Peyer's patch (tissue), 4 donors: ENCODE measurements at regions not wholly inside any gene's neighbourhood (a gene's known extent, or its start where the extent isn't known, plus 50 kb on each side); places are given as distances from the start of the nearest gene placed in this dataset.
"Not testable (repeated sequence)": the region's sequence is repeated elsewhere in the genome, so short reads cannot be mapped to it uniquely, and the experiment has no call there.

Experiments
- DNase-seq, 3 donors: peaks; one replicate each; pipeline ENCODE4 v3.0.0-alpha.2; 2017 to 2019
- H3K27ac ChIP-seq, 4 donors: fragments of 200-600 bp; sonication (generic); one replicate each; pipeline ENCODE4 v1.5.1; 2016 to 2019
- H3K27me3 ChIP-seq, 2 donors: fragments of 200-600 bp; sonication (generic); one replicate each; pipeline ENCODE4 v1.5.1; 2019
- H3K36me3 ChIP-seq, 3 donors: fragments of 200-600 bp; sonication (generic); one replicate each; pipeline ENCODE4 v1.5.1; 2016 to 2019
- H3K4me1 ChIP-seq, 4 donors: fragments of 200-600 bp; sonication (generic); one replicate each; pipeline ENCODE4 v1.5.1; 2016 to 2019
- H3K4me3 ChIP-seq, 4 donors: fragments of 200-600 bp; sonication (generic); 1 replicate in 3 of 4; 2 replicates in 1 of 4; pipeline ENCODE4 v1.5.1; 2016 to 2019; ENCODE audit warnings: mild to moderate bottlenecking in 1 of 4
- H3K9me3 ChIP-seq, 4 donors: fragments of 200-600 bp; sonication (generic); one replicate each; pipeline ENCODE4 v1.5.1; 2016 to 2019; ENCODE audit warnings: mild to moderate bottlenecking in 1 of 4
- CTCF ChIP-seq, 6 experiments: fragments of 450-650 bp in 4 of 6; fragments of 200-600 bp in 2 of 6; sonication (generic) in 1 of 6; IDR thresholded peaks; one replicate each; pipeline ENCODE4 v1.5.1; 2017 to 2019; ENCODE audit warnings: antibody characterized with exemption in 6 of 6, mild to moderate bottlenecking in 3 of 6, moderate library complexity in 1 of 6
- POLR2A ChIP-seq, 2 donors: fragments of 450-650 bp; IDR thresholded peaks; one replicate each; pipeline ENCODE4 v1.5.1; 2017; ENCODE audit warnings: antibody characterized with exemption in 2 of 2, mild to moderate bottlenecking in 2 of 2, moderate library complexity in 2 of 2

GRCh38 chr17:73855720-73856333, 211.6 kb upstream of the SDK2 start:
- H3K36me3 ChIP-seq = no peaks in the 10 kb centered on the region
- no peak overlapping the region for H3K27ac ChIP-seq
- TF ChIP-seq POLR2A (IDR thresholded peaks at IDR 0.05) (no peak), CTCF (IDR thresholded peaks at IDR 0.05) (no peak)
- no peaks in the 10 kb centered on the region for H3K27me3 ChIP-seq
- DNase-seq = no peak
- H3K9me3 ChIP-seq = peaks cover 0 to 4% (median 0%) of the 10 kb centered on the region in 4 donors
- no peaks in the 10 kb centered on the region for H3K4me1 ChIP-seq
- no peak overlapping the region for H3K4me3 ChIP-seq

- H3K36me3 ChIP-seq = no peaks in the 10 kb centered on the region
- TF ChIP-seq CTCF (IDR thresholded peaks at IDR 0.05) (no peak), POLR2A (IDR thresholded peaks at IDR 0.05) (no peak)
- H3K9me3 ChIP-seq = peaks cover 0 to 4% (median 0%) of the 10 kb centered on the region in 4 donors
- no peak for DNase-seq
- H3K4me3 ChIP-seq = no peak overlapping the region
- no peaks in the 10 kb centered on the region for H3K4me1 ChIP-seq
- H3K27ac ChIP-seq = no peak overlapping the region
- H3K27me3 ChIP-seq = no peaks in the 10 kb centered on the region
These were observed 212.3 kb upstream of the SDK2 start for GRCh38 chr17:73856556-73856955.

GRCh38 chr17:73859439-73860008, 215.3 kb upstream of the SDK2 start:
- not testable (repeated sequence) for DNase-seq, H3K4me3 ChIP-seq, H3K27me3 ChIP-seq, H3K27ac ChIP-seq, H3K36me3 ChIP-seq, H3K9me3 ChIP-seq, H3K4me1 ChIP-seq

- Histone ChIP-seq H3K4me1 (no peaks in the 10 kb centered on the region), H3K9me3 (no peaks in the 10 kb centered on the region), H3K27me3 (no peaks in the 10 kb centered on the region), H3K4me3 (no peak overlapping the region), H3K36me3 (no peaks in the 10 kb centered on the region), H3K27ac (no peak overlapping the region)
- TF ChIP-seq POLR2A (IDR thresholded peaks at IDR 0.05) (no peak), CTCF (IDR thresholded peaks at IDR 0.05) (no peak)
- no peak for DNase-seq
These were observed 217.3 kb upstream of the SDK2 start for GRCh38 chr17:73861543-73861942.

- no peak for DNase-seq
- no peaks in the 10 kb centered on the region for H3K27me3 ChIP-seq
- no peaks in the 10 kb centered on the region for H3K9me3 ChIP-seq
- TF ChIP-seq POLR2A (IDR thresholded peaks at IDR 0.05) (no peak), CTCF (IDR thresholded peaks at IDR 0.05) (no peak)
- H3K4me1 ChIP-seq = no peaks in the 10 kb centered on the region
- H3K36me3 ChIP-seq = no peaks in the 10 kb centered on the region
- H3K27ac ChIP-seq = no peak overlapping the region
- H3K4me3 ChIP-seq = no peak overlapping the region
These were observed 219.7 kb upstream of the SDK2 start for GRCh38 chr17:73863761-73864535.

GRCh38 chr17:73865831-73866230, 221.6 kb upstream of the SDK2 start:
- H3K36me3 ChIP-seq = no peaks in the 10 kb centered on the region
- H3K27ac ChIP-seq = no peak overlapping the region
- DNase-seq = no peak
- TF ChIP-seq CTCF (IDR thresholded peaks at IDR 0.05) (no peak), POLR2A (IDR thresholded peaks at IDR 0.05) (no peak)
- no peaks in the 10 kb centered on the region for H3K9me3 ChIP-seq
- no peaks in the 10 kb centered on the region for H3K27me3 ChIP-seq
- H3K4me3 ChIP-seq = no peak overlapping the region
- no peaks in the 10 kb centered on the region for H3K4me1 ChIP-seq
